K562 (cell line): ENCODE measurements at regions not wholly inside any gene's neighbourhood (a gene's known extent, or its start where the extent isn't known, plus 50 kb on each side); places are given as distances from the start of the nearest gene placed in this dataset.

Experiments
- ATAC-seq: fragments of 200-7000 bp; cut with Tn5 transposase; 3 replicates; pipeline ENCODE4 v1.9.1; 2020; ENCODE audit warnings: moderate library complexity
- BruUV-seq: library from RNA; stranded (reverse); fragments of 400-500 nt; replicated peaks from 2 replicates; lab custom pipeline; 2021; lab: Mats Ljungman, UMichigan
- CTCF ChIA-PET: fragments of 300-600 bp; formaldehyde crosslinking; extraction: SDS; loops from one replicate; lab custom pipeline; 2021; ENCODE audit warnings: low intra/inter-chr PET ratio; lab: Yijun Ruan, JAX
- POLR2A ChIA-PET: fragments of 300-600, 350-650 bp; sonication (Branson Sonifier 250); formaldehyde crosslinking; extraction: SDS; loops from one replicate; lab custom pipeline; 2021; ENCODE audit warnings: antibody characterized with exemption, inconsistent platforms; lab: Yijun Ruan, JAX
- DNase-seq, 4 experiments: peaks; one replicate each; pipeline versions ENCODE4 v3.0.0 to v3.0.0-alpha.2; 2011 to 2018; ENCODE audit warnings: low spot score in 3 of 4, mixed read lengths in 3 of 4; ENCODE audit errors: extremely low read depth in 1 of 4
- FAIRE-seq: peaks from 2 replicates; lab custom pipeline; 2011; peaks lifted over from hg19 to GRCh38; lab: Jason Lieb, UNC
- H2AFZ ChIP-seq: 2 replicates; pipeline ENCODE4 v1.6.0; 2011; ENCODE audit warnings: low read depth, low read length, control low read depth, inconsistent platforms
- H3K27ac ChIP-seq: fragments of 200-600 bp; 3 replicates; pipeline ENCODE4 v1.8.0; 2011; ENCODE audit warnings: low read depth, mild to moderate bottlenecking, control low read depth, inconsistent platforms, low read length, moderate library complexity, mixed read lengths; ENCODE audit errors: extremely low read depth
- H3K27me3 ChIP-seq, 2 experiments: fragments of 300-600 bp in 1 of 2; 2 replicates in 1 of 2; 3 replicates in 1 of 2; pipeline versions ENCODE4 v1.6.0 to v1.8.0; 2011; ENCODE audit warnings: inconsistent platforms in 2 of 2, low read length in 2 of 2, mild to moderate bottlenecking in 1 of 2, mixed read lengths in 1 of 2, moderate library complexity in 1 of 2; ENCODE audit not compliant: control insufficient read depth in 2 of 2, insufficient read depth in 2 of 2
- H3K36me3 ChIP-seq: fragments of 300-600 bp; 3 replicates; pipeline ENCODE4 v1.8.0; 2011; ENCODE audit warnings: mild to moderate bottlenecking, low read length, inconsistent platforms; ENCODE audit not compliant: control insufficient read depth, insufficient read depth
- H3K4me1 ChIP-seq, 2 experiments: fragments of 200-600 bp in 1 of 2; replicated peaks in 1 of 2; 2 replicates in 1 of 2; 3 replicates in 1 of 2; pipeline versions ENCODE4 v1.5.1 to v1.8.0; 2011; ENCODE audit warnings: inconsistent platforms in 2 of 2, low read length in 2 of 2, mild to moderate bottlenecking in 1 of 2, mixed read lengths in 1 of 2, moderate library complexity in 1 of 2; ENCODE audit not compliant: control insufficient read depth in 2 of 2, insufficient read depth in 2 of 2
- H3K4me2 ChIP-seq: 2 replicates; pipeline ENCODE4 v1.6.1; 2011; ENCODE audit warnings: low read length, control low read depth, inconsistent platforms, mixed read lengths; ENCODE audit not compliant: insufficient read depth
- H3K4me3 ChIP-seq: fragments of 200-600 bp; sonication (generic), shearing (Covaris generic); 2 replicates; pipeline ENCODE4 v1.5.1; 2016; ENCODE audit warnings: control low read depth, inconsistent platforms
- H3K79me2 ChIP-seq: fragments of 200-600 bp; 3 replicates; pipeline ENCODE4 v1.8.0; 2011; ENCODE audit warnings: low read length, inconsistent platforms; ENCODE audit not compliant: control insufficient read depth, insufficient read depth
- H3K9ac ChIP-seq, 2 experiments: 2 replicates each; pipeline versions ENCODE4 v1.6.0 to v1.6.1; 2011; ENCODE audit warnings: low read depth in 2 of 2, low read length in 2 of 2, control low read depth in 1 of 2, inconsistent platforms in 1 of 2, mild to moderate bottlenecking in 1 of 2, mixed read lengths in 1 of 2; ENCODE audit not compliant: insufficient read depth in 1 of 2
- H3K9me1 ChIP-seq: one replicate; pipeline ENCODE4 v1.6.0; 2011; ENCODE audit warnings: inconsistent platforms, mild to moderate bottlenecking, low read length, moderate library complexity; ENCODE audit not compliant: control insufficient read depth, insufficient read depth
- H3K9me3 ChIP-seq: replicated peaks from 2 replicates; pipeline ENCODE4 v1.5.1; 2011; ENCODE audit warnings: low read depth, low read length, inconsistent platforms; ENCODE audit not compliant: control insufficient read depth, insufficient read depth
- H4K20me1 ChIP-seq: replicated peaks from 2 replicates; pipeline ENCODE4 v1.6.1; 2011; ENCODE audit warnings: low read length, inconsistent platforms, mixed read lengths; ENCODE audit not compliant: control insufficient read depth, insufficient read depth
- E4F1 ChIP-seq: fragments of 250-450 bp; sonication (Bioruptor Pico); IDR thresholded peaks from 2 replicates; pipeline ENCODE4 v1.5.0; 2021; ENCODE audit warnings: mild to moderate bottlenecking, borderline replicate concordance
- EP300 ChIP-seq: IDR thresholded peaks from 2 replicates; pipeline ENCODE4 v1.6.1; 2012; ENCODE audit warnings: low read length, improper control_type of control experiment
- ETV1 ChIP-seq: fragments of 450-650 bp; conservative IDR thresholded peaks from 2 replicates; pipeline ENCODE4 v1.6.1; 2016; ENCODE audit warnings: missing genetic modification characterization, control low read depth, low read depth, missing compliant biosample characterization
- MXI1 ChIP-seq: IDR thresholded peaks from 2 replicates; pipeline ENCODE4 v1.6.1; 2011; ENCODE audit warnings: low read depth, mild to moderate bottlenecking, improper control_type of control experiment, low read length
- PHF8 ChIP-seq: fragments of 200-600 bp; sonication (generic); IDR thresholded peaks from 2 replicates; pipeline ENCODE4 v1.6.1; 2012; ENCODE audit warnings: mixed run types, mild to moderate bottlenecking, inconsistent platforms, low read length, moderate library complexity, borderline replicate concordance
- POLR2AphosphoS2 ChIP-seq: IDR thresholded peaks from 2 replicates; pipeline ENCODE4 v1.6.1; 2012; ENCODE audit warnings: low read length, improper control_type of control experiment
- SIN3B ChIP-seq: fragments of 450-650 bp; IDR thresholded peaks from 2 replicates; pipeline ENCODE4 v1.6.1; 2017; ENCODE audit warnings: low read depth, mild to moderate bottlenecking, moderate library complexity
- SLC30A9 ChIP-seq: fragments of 250-450 bp; sonication (Bioruptor Pico); IDR thresholded peaks from 2 replicates; pipeline ENCODE4 v1.8.0; 2022; ENCODE audit warnings: mild to moderate bottlenecking, moderate library complexity
- STAT5A ChIP-seq: IDR thresholded peaks from 2 replicates; pipeline ENCODE4 v1.6.1; 2012; ENCODE audit warnings: low read length, inconsistent platforms, borderline replicate concordance
- TGIF2 ChIP-seq: sonication (generic); formaldehyde crosslinking; IDR thresholded peaks from 2 replicates; pipeline ENCODE4 v1.8.1; 2022; ENCODE audit warnings: mild to moderate bottlenecking, missing genetic modification reagents, moderate library complexity
- USF1 ChIP-seq: sonication (generic); formaldehyde crosslinking; IDR thresholded peaks from 2 replicates; pipeline ENCODE4 v1.9.0; 2022; ENCODE audit warnings: mild to moderate bottlenecking, missing genetic modification reagents
- XRCC4 ChIP-seq: IDR thresholded peaks from one replicate; pipeline ENCODE4 v1.6.1; 2011; ENCODE audit not compliant: insufficient read depth, insufficient read length; ENCODE audit errors: extremely low read depth
- ZBTB34 ChIP-seq: fragments of 250-450 bp; sonication (Bioruptor Pico); IDR thresholded peaks from 2 replicates; pipeline ENCODE4 v1.8.0; 2021; ENCODE audit warnings: mild to moderate bottlenecking, moderate library complexity
- ZNF217 ChIP-seq: sonication (generic); formaldehyde crosslinking; IDR thresholded peaks from 2 replicates; pipeline ENCODE4 v1.8.0; 2022; ENCODE audit warnings: mild to moderate bottlenecking, missing genetic modification reagents
- ZNF764 ChIP-seq: fragments of 250-450 bp; sonication (Bioruptor Pico); IDR thresholded peaks from 2 replicates; pipeline ENCODE4 v1.4.0; 2020; ENCODE audit warnings: low read depth, mild to moderate bottlenecking, moderate library complexity
- WGBS: fragments of 100-300 bp; shearing (Covaris generic); methylation state at CpG from one replicate; pipeline ENCODE4 v1.1.6; 2016; ENCODE audit warnings: low coverage, mixed read lengths; ENCODE audit not compliant: insufficient coverage; ENCODE audit errors: missing lambda C conversion rate; 5-methylcytosine and 5-hydroxymethylcytosine counted together
- in situ Hi-C: fragments of 300-500 bp; cut with MboI; formaldehyde crosslinking; loops from 4 replicates; pipeline ENCODE4 v1.15.0; 2018; ENCODE audit warnings: inconsistent platforms, mixed read lengths
- intact Hi-C: fragments of 100-400 bp; cut with micrococcal nuclease; formaldehyde crosslinking; loops from 2 replicates; pipeline ENCODE4 v1.14.2; 2022
- TF ChIP-seq, protein P1 (sequence below): sonication (generic); formaldehyde crosslinking; IDR thresholded peaks from 2 replicates; pipeline ENCODE4 v1.9.0; 2022; ENCODE audit warnings: mild to moderate bottlenecking, missing genetic modification reagents

DNA sequence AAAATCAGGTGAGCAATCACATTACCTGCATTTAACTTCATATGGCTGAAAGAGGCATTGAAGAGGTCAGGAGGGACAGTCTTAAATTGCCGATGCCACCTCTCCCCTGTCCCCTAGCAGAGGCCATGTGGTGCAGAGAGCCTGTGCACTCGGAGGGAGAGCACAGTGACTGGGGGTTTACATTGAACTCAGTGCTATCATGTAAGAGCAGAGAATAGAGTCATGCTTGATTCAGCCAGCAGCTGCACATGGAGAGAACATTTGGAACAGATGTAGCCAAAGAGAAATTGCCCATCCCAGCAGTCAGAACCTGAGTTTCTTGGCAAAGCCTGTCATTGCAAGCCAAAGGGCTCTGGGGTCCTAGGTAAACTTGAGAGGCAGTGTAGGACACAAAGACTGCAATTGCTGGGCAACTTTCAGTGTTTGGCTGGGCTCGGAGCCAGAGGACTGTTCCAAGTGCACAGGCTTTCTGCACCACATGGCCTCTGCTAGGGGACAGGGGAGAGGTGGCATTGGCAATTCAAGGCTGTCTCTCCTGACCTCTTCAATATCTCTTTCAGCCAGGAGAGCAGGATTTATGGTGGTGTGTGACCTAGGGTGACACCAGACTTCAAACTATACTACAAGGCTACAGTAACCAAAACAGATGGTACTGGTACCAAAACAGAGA lies 267.1 kb downstream of the REEP3 start (continued):
- no peak for TF ChIP-seq ZBTB34 (CRISPR knock-in tag)
- no peak for TF ChIP-seq SIN3B
- TF ChIP-seq ZNF217 (CRISPR knock-in tag) = no peak
- TF ChIP-seq EP300 = no peak
- TF ChIP-seq, protein P1, sequence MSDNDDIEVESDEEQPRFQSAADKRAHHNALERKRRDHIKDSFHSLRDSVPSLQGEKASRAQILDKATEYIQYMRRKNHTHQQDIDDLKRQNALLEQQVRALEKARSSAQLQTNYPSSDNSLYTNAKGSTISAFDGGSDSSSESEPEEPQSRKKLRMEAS (CRISPR knock-in tag) = no peak
- TF ChIP-seq POLR2AphosphoS2 = no peak
- TF ChIP-seq ETV1 (tag) = no peak

- Histone ChIP-seq H3K9me3 (no peaks in the 10 kb centered on the region), H3K9ac (no peak overlapping the region), H3K27ac (no peak overlapping the region), H3K27me3 (no peaks in the 10 kb centered on the region), H3K4me1 (no peaks in the 10 kb centered on the region), H3K4me3 (no peak overlapping the region), H4K20me1 (no peaks in the 10 kb centered on the region), H2AFZ (no peak overlapping the region), H3K4me2 (no peak overlapping the region), H3K36me3 (no peaks in the 10 kb centered on the region), H3K9me1 (no peaks in the 10 kb centered on the region), H3K79me2 (no peaks in the 10 kb centered on the region)
- 0% methylated on average over 8 of the region's 8 CpGs for WGBS
- no TSS peak for BruUV-seq
- intact Hi-C loops (no loop called here), in situ Hi-C loops (no loop called here)
- FAIRE-seq = no peak
- ATAC-seq = no peak
- ChIA-PET CTCF (no interaction called here), POLR2A (no interaction called here)
- no peak for DNase-seq
- TF ChIP-seq PHF8 = no peak
- no peak for TF ChIP-seq TGIF2
- no peak for TF ChIP-seq SLC30A9 (CRISPR knock-in tag)
- no peak for TF ChIP-seq USF1
- no peak for TF ChIP-seq XRCC4
- TF ChIP-seq ZNF764 (CRISPR knock-in tag) = no peak
- TF ChIP-seq STAT5A = no peak
- no peak for TF ChIP-seq MXI1
- no peak for TF ChIP-seq E4F1
Observed at GRCh38 chr10:63795094-63795860, 274.1 kb downstream of the REEP3 start.
